ENCODE measurements at regions not wholly inside any gene's neighbourhood (a gene's known extent, or its start where the extent isn't known, plus 50 kb on each side); places are given as distances from the start of the nearest gene placed in this dataset.
A peak's percentile ranks its signal among the peaks of the same experiment; 100 is the strongest.

DNA sequence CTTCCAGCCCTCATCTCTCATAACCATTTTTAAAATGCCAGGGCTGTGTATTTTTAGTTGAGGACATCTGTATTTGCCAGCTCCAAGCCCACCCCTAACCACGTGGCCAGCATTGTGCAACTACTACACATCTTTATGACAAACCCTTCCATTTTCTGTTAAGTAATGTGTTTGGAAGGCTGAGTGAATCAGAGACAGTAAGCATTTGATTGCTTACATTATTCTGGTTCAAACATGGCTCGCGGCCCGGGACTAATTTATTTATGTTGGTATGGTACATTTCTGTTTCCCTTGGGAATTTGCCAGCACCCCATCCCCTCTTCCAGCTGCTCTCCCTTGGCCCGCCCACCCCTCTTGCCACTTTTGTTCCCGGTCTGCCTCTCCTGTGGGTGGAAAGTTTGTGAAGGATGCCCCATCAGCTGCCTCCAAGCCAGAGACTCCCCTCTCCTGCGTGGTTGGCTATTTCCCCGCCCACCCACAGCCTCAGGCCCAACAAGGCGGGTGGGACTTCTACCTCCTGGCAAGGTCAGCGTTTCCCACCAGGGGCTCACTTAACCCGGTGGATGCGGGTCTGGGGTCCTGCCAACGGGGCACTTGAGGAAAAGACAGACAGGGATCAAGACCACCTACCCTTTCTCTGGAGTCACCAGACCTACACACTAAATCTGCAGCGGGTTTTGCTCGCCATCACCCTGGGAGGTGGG lies 162.2 kb downstream of the HSD17B3 start:
- TF ChIP-seq POLR2A (IDR thresholded peaks at IDR 0.05) (no peak), EP300 (IDR thresholded peaks at IDR 0.05) (peak; percentile 68 to 88)
- TF ChIP-seq, protein P1, sequence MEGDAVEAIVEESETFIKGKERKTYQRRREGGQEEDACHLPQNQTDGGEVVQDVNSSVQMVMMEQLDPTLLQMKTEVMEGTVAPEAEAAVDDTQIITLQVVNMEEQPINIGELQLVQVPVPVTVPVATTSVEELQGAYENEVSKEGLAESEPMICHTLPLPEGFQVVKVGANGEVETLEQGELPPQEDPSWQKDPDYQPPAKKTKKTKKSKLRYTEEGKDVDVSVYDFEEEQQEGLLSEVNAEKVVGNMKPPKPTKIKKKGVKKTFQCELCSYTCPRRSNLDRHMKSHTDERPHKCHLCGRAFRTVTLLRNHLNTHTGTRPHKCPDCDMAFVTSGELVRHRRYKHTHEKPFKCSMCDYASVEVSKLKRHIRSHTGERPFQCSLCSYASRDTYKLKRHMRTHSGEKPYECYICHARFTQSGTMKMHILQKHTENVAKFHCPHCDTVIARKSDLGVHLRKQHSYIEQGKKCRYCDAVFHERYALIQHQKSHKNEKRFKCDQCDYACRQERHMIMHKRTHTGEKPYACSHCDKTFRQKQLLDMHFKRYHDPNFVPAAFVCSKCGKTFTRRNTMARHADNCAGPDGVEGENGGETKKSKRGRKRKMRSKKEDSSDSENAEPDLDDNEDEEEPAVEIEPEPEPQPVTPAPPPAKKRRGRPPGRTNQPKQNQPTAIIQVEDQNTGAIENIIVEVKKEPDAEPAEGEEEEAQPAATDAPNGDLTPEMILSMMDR (IDR thresholded peaks at IDR 0.05), result no peak

Data from tibial nerve (tissue), 4 donors.